Mucosa of descending colon (tissue), 3 donors: ENCODE measurements at regions not wholly inside any gene's neighbourhood (a gene's known extent, or its start where the extent isn't known, plus 50 kb on each side); places are given as distances from the start of the nearest gene placed in this dataset.
A peak's percentile ranks its signal among the peaks of the same experiment; 100 is the strongest.

Experiments used
- ATAC-seq: fragments of 200-7000 bp; cut with Tn5 transposase; one replicate; pipeline ENCODE4 v1.9.1; 2020; ENCODE audit warnings: mild to moderate bottlenecking, moderate library complexity
- DNase-seq, 3 donors: peaks; one replicate each; pipeline ENCODE4 v3.0.0-alpha.2; 2020
- H3K36me3 ChIP-seq: fragments of 200-600 bp; one replicate; pipeline ENCODE4 v1.8.0; 2021; ENCODE audit warnings: low read depth, mild to moderate bottlenecking
- H3K4me1 ChIP-seq: fragments of 200-600 bp; one replicate; pipeline ENCODE4 v1.8.0; 2021; ENCODE audit warnings: low read depth, mild to moderate bottlenecking
- H3K4me3 ChIP-seq: fragments of 200-600 bp; one replicate; pipeline ENCODE4 v1.8.0; 2021; ENCODE audit warnings: mild to moderate bottlenecking
- H3K9me3 ChIP-seq: fragments of 200-600 bp; one replicate; pipeline ENCODE4 v1.8.0; 2021; ENCODE audit warnings: mild to moderate bottlenecking
- intact Hi-C, 2 donors: fragments of 100-400 bp; cut with DNase I in 1 of 2; cut with micrococcal nuclease in 1 of 2; formaldehyde crosslinking; loops; one replicate each; pipeline versions ENCODE4 v1.11.0 to v1.11.1; 2022; cut with DNase I, micrococcal nuclease
- TF ChIP-seq, protein P1 (sequence below): fragments of 200-600 bp; IDR thresholded peaks from one replicate; pipeline ENCODE4 v1.8.0; 2022; ENCODE audit warnings: antibody characterized with exemption, mild to moderate bottlenecking
- donor health status: DM: no; HTN: no; CAD: no; lungs with moderate emphysema.
- donor health status: DM: no; HTN: no; CAD: no.
- donor health status: DM: no; HTN: yes; CAD: no.

DNA sequence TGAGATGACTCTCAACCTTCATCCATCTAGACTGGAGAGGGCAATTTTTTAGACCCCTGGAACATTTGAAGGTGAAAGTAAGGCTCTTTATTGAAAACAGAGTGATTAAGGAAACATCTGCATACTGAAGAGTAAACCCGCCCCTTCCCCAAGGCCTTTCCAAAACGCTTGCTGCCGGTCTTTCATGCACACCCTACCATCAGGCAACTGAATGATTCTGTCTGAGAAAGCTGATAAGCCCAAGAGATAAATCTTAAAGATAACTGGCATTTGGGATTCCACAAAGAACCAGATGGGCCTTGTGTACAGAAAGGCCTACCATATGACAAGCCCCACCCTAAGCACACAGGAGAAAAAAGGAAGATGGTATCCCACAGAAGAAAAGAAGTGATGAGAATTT lies 54.4 kb upstream of the PIK3R1 start:
- Histone ChIP-seq H3K4me1 (no peaks in the 10 kb centered on the region), H3K36me3 (no peaks in the 10 kb centered on the region), H3K4me3 (no peak overlapping the region), H3K9me3 (no peaks in the 10 kb centered on the region)
- TF ChIP-seq, protein P1, sequence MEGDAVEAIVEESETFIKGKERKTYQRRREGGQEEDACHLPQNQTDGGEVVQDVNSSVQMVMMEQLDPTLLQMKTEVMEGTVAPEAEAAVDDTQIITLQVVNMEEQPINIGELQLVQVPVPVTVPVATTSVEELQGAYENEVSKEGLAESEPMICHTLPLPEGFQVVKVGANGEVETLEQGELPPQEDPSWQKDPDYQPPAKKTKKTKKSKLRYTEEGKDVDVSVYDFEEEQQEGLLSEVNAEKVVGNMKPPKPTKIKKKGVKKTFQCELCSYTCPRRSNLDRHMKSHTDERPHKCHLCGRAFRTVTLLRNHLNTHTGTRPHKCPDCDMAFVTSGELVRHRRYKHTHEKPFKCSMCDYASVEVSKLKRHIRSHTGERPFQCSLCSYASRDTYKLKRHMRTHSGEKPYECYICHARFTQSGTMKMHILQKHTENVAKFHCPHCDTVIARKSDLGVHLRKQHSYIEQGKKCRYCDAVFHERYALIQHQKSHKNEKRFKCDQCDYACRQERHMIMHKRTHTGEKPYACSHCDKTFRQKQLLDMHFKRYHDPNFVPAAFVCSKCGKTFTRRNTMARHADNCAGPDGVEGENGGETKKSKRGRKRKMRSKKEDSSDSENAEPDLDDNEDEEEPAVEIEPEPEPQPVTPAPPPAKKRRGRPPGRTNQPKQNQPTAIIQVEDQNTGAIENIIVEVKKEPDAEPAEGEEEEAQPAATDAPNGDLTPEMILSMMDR, result no peak
- peak; percentile 15 for ATAC-seq
- DNase-seq, result no peak
- intact Hi-C loops, result no loop called here

DNA sequence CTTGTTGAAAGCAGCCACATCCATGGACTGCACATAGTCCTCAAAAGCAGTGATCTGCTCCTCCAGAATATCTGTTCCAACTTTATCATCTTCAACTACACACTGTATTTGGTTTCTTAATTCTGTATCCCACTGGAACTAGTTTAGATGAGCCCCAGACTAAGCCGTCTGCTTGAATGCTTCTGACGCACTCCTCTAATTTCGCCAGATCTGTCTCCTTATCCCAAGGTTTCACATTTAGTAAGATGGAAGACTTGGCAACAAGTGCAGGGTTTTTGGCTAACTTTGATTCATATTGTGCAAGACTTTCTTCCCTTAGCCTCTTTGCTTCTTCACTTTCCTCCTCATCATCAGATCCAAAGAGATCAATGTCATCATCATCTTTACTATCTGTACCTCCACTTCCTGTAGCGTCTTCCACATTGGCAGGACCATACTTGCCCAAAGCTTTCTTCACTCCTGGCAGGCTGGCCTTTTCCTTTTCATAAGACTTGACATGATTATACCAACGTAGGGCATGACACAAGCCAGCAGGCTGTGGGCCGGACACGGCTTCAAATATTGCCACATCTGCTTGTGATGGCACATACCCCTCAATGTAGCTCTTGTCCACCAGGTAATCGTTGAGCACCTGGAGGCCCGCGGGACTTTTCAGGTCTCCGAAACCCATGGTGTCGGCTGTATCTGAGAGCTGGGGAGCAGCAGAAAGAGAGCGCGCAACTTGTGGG lies 56.2 kb upstream of the PIK3R1 start:
- Histone ChIP-seq H3K4me1 (no peaks in the 10 kb centered on the region), H3K36me3 (no peaks in the 10 kb centered on the region), H3K4me3 (no peak overlapping the region), H3K9me3 (no peaks in the 10 kb centered on the region)
- intact Hi-C loops, result no loop called here
- TF ChIP-seq, protein P1, result no peak
- no peak for ATAC-seq
- no peak for DNase-seq

DNA sequence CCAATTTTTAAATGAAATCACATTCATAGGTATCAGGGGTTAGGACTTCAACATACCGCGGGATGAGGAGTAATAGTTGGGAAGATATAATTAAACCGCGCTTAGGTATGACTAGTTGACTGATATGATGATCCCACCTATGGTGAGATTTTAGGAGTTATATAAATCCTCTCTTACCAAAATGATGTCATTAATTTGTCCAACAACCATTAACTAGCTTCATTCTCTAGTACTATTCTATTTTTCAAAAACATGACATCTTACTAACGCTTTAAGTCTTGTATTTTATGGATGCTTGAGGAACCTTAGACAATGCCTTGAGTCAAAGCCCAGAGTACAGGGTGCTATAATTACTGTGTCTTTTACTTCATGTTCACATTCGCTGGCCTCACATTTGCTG lies 59.6 kb upstream of the PIK3R1 start:
- H3K4me3 ChIP-seq, result no peak overlapping the region
- H3K36me3 ChIP-seq, result no peaks in the 10 kb centered on the region
- no peak for DNase-seq
- H3K9me3 ChIP-seq, result no peaks in the 10 kb centered on the region
- no peaks in the 10 kb centered on the region for H3K4me1 ChIP-seq
- no peak for ATAC-seq
- TF ChIP-seq, protein P1, result no peak
- intact Hi-C loops, result no loop called here

DNA sequence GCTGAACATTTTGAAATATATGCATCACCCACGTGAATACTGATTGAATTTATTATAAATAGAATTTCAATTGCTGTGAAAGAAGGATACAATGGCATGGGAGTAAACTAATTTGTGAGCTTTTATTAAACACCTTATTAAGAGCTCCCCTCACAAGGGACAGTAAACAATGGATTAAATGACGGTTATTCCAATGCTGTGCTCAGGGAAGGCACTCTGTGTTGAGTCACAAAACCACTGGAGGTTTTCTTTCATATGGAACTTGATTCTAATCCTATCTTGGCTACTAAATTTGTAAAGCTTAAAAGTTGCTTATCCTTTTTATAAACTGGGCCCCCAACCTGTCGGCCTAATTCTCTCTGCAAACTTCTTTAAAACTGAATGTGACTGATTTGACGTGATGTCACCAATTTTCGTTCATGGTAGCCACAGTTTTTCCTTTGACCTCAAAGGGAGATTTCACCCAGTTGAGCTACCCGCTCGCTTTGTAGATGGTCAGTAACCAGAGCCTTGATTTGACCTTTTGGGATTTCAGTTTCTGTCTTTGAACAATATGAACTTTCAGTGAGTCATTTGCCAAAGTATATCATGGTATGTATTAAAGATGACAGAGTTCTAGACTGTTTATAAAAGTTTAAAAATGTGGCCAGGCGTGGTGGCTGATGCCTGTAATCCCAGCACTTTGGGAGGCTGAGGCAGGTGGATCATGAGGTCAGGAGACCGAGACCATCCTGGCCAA lies 61.3 kb upstream of the PIK3R1 start:
- no peaks in the 10 kb centered on the region for H3K36me3 ChIP-seq
- DNase-seq (no peak), ATAC-seq (no peak)
- TF ChIP-seq, protein P1, result no peak
- H3K4me3 ChIP-seq, result no peak overlapping the region
- H3K4me1 ChIP-seq, result no peaks in the 10 kb centered on the region
- intact Hi-C loops, result no loop called here
- H3K9me3 ChIP-seq, result no peaks in the 10 kb centered on the region

DNA sequence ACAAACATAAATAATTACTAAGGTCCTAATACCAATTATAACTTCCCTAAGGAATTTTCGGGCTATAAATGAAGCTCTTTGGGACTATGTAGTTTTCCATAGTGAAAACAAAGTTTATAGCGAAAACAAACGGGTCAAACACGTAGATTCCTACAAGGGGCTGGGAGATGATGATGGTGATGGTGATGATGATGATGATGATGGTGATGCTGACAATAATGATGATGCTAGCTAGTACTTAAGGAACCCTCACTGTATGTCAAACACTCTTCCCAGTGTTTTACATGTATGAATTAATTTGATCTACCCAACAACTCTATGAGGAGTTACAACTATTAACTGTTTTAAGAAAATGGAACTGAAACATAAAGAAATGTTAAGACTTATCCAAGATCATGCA lies 63.7 kb upstream of the PIK3R1 start:
- ATAC-seq, result no peak
- intact Hi-C loops, result no loop called here

More for the DNA sequence above, 63.7 kb upstream of the PIK3R1 start:
- Histone ChIP-seq H3K4me1 (no peaks in the 10 kb centered on the region), H3K9me3 (no peaks in the 10 kb centered on the region), H3K36me3 (no peaks in the 10 kb centered on the region), H3K4me3 (no peak overlapping the region)
- TF ChIP-seq, protein P1, result no peak
- DNase-seq, result no peak
